Tibial nerve (tissue), 4 donors: ENCODE measurements at regions not wholly inside any gene's neighbourhood (a gene's known extent, or its start where the extent isn't known, plus 50 kb on each side); places are given as distances from the start of the nearest gene placed in this dataset.

ENCODE experiments used
- DNase-seq, 2 donors: peaks; one replicate each; pipeline ENCODE4 v3.0.0-alpha.2; 2019; ENCODE audit warnings: low spot score in 2 of 2
- H3K27ac ChIP-seq, 4 donors: fragments of 200-600 bp; sonication (generic) in 3 of 4; one replicate each; pipeline ENCODE4 v1.5.1; 2017 to 2019; ENCODE audit warnings: mild to moderate bottlenecking in 1 of 4
- H3K27me3 ChIP-seq, 2 donors: fragments of 200-600 bp; sonication (generic) in 1 of 2; one replicate each; pipeline versions ENCODE4 v1.5.1 to v1.6.0; 2017 to 2019
- H3K36me3 ChIP-seq, 3 donors: fragments of 200-600 bp; sonication (generic); one replicate each; pipeline ENCODE4 v1.5.1; 2018 to 2019
- H3K4me1 ChIP-seq, 4 donors: fragments of 200-600 bp; sonication (generic) in 3 of 4; one replicate each; pipeline ENCODE4 v1.5.1; 2017 to 2019
- H3K4me3 ChIP-seq, 4 donors: fragments of 200-600 bp; sonication (generic) in 3 of 4; one replicate each; pipeline ENCODE4 v1.5.1; 2017 to 2019; ENCODE audit warnings: mild to moderate bottlenecking in 1 of 4, moderate library complexity in 1 of 4
- H3K9me3 ChIP-seq, 4 donors: fragments of 200-600 bp; sonication (generic) in 3 of 4; one replicate each; pipeline ENCODE4 v1.5.1; 2017 to 2019
- CTCF ChIP-seq, 5 experiments: fragments of 200-600 bp in 3 of 5; fragments of 450-650 bp in 2 of 5; sonication (generic) in 3 of 5; IDR thresholded peaks; one replicate each; pipeline ENCODE4 v1.5.1; 2016 to 2019; ENCODE audit warnings: antibody characterized with exemption in 5 of 5, mild to moderate bottlenecking in 3 of 5, moderate library complexity in 2 of 5
- EP300 ChIP-seq, 2 donors: sonication (generic); formaldehyde crosslinking; IDR thresholded peaks; one replicate each; pipeline ENCODE4 v1.6.1; 2017; ENCODE audit warnings: antibody characterized with exemption in 2 of 2, mild to moderate bottlenecking in 1 of 2
- POLR2A ChIP-seq, 2 donors: fragments of 450-650 bp; IDR thresholded peaks; one replicate each; pipeline ENCODE4 v1.6.1; 2017; ENCODE audit warnings: antibody characterized with exemption in 2 of 2, mild to moderate bottlenecking in 2 of 2, moderate library complexity in 2 of 2
- WGBS, 2 donors: methylation state at CpG; one replicate each; pipeline ENCODE4 v1.1.5; 2018; 5-methylcytosine and 5-hydroxymethylcytosine counted together

GRCh38 chr21:41672543-41672915 is 94.3 kb downstream of the RIPK4 start:
- WGBS, 2 donors = 80 to 81% methylated on average over 1 of the region's 1 CpG
- no peaks in the 10 kb centered on the region for H3K9me3 ChIP-seq
- no peak overlapping the region for H3K4me3 ChIP-seq
- no peak for TF ChIP-seq CTCF (IDR thresholded peaks at IDR 0.05)
- no peak for TF ChIP-seq EP300 (IDR thresholded peaks at IDR 0.05)
- TF ChIP-seq POLR2A (IDR thresholded peaks at IDR 0.05) = no peak
- H3K36me3 ChIP-seq = no peaks in the 10 kb centered on the region
- H3K27ac ChIP-seq = no peak overlapping the region
- H3K27me3 ChIP-seq = no peaks in the 10 kb centered on the region
- no peaks in the 10 kb centered on the region for H3K4me1 ChIP-seq
- no peak for DNase-seq

GRCh38 chr21:41671859-41672542 is 94.9 kb downstream of the RIPK4 start:
- no peak overlapping the region for H3K27ac ChIP-seq
- H3K9me3 ChIP-seq = no peaks in the 10 kb centered on the region
- WGBS, 2 donors = 78 to 84% methylated on average over 16 to 22 of the region's 22 CpGs
- H3K36me3 ChIP-seq = no peaks in the 10 kb centered on the region
- TF ChIP-seq POLR2A (IDR thresholded peaks at IDR 0.05) (no peak), EP300 (IDR thresholded peaks at IDR 0.05) (no peak), CTCF (IDR thresholded peaks at IDR 0.05) (no peak)
- no peaks in the 10 kb centered on the region for H3K4me1 ChIP-seq
- no peaks in the 10 kb centered on the region for H3K27me3 ChIP-seq
- H3K4me3 ChIP-seq = no peak overlapping the region
- no peak for DNase-seq

- no peaks in the 10 kb centered on the region for H3K9me3 ChIP-seq
- no peaks in the 10 kb centered on the region for H3K4me1 ChIP-seq
- no peak overlapping the region for H3K27ac ChIP-seq
- TF ChIP-seq EP300 (IDR thresholded peaks at IDR 0.05) (no peak), CTCF (IDR thresholded peaks at IDR 0.05) (no peak), POLR2A (IDR thresholded peaks at IDR 0.05) (no peak)
- H3K4me3 ChIP-seq = no peak overlapping the region
- DNase-seq = no peak
- no peaks in the 10 kb centered on the region for H3K27me3 ChIP-seq
- WGBS, 2 donors = 75 to 83% methylated on average over 2 to 4 of the region's 4 CpGs
- no peaks in the 10 kb centered on the region for H3K36me3 ChIP-seq
Measured at GRCh38 chr21:41671212-41671762, 95.6 kb downstream of the RIPK4 start.

- Histone ChIP-seq H3K36me3 (no peaks in the 10 kb centered on the region), H3K27ac (no peak overlapping the region), H3K4me1 (peaks cover 0 to 4% (median 3%) of the 10 kb centered on the region in 4 donors), H3K9me3 (no peaks in the 10 kb centered on the region), H3K4me3 (no peak overlapping the region), H3K27me3 (no peaks in the 10 kb centered on the region)
- TF ChIP-seq POLR2A (IDR thresholded peaks at IDR 0.05) (no peak), CTCF (IDR thresholded peaks at IDR 0.05) (no peak), EP300 (IDR thresholded peaks at IDR 0.05) (no peak)
- WGBS, 2 donors = 89 to 96% methylated on average over 20 to 23 of the region's 28 CpGs
- no peak for DNase-seq
Measured at GRCh38 chr21:41670056-41670805, 96.6 kb downstream of the RIPK4 start.

GRCh38 chr21:41669533-41669830 is 97.4 kb downstream of the RIPK4 start:
- Histone ChIP-seq H3K9me3 (no peaks in the 10 kb centered on the region), H3K4me1 (peaks cover 0 to 12% (median 7%) of the 10 kb centered on the region in 4 donors), H3K27me3 (no peaks in the 10 kb centered on the region), H3K27ac (no peak overlapping the region), H3K4me3 (no peak overlapping the region), H3K36me3 (no peaks in the 10 kb centered on the region)
- TF ChIP-seq EP300 (IDR thresholded peaks at IDR 0.05) (no peak), POLR2A (IDR thresholded peaks at IDR 0.05) (no peak), CTCF (IDR thresholded peaks at IDR 0.05) (no peak)
- no peak for DNase-seq
- WGBS, 2 donors = 67 to 84% methylated on average over 4 of the region's 4 CpGs
